ENCODE measurements at regions not wholly inside any gene's neighbourhood (a gene's known extent, or its start where the extent isn't known, plus 50 kb on each side); places are given as distances from the start of the nearest gene placed in this dataset.

- no peak for DNase-seq (ENCODE audit: low read depth in 2 of 2)
Measured at GRCh38 chr15:96736384-96736783, 405.9 kb downstream of the NR2F2 start.

- DNase-seq (ENCODE audit: low read depth in 2 of 2), result no peak
Measured at GRCh38 chr15:96737408-96737807, 406.9 kb downstream of the NR2F2 start.

- DNase-seq (ENCODE audit: low read depth in 2 of 2), result no peak
Measured at GRCh38 chr15:96746665-96747064, 416.2 kb downstream of the NR2F2 start.

- no peak for DNase-seq (ENCODE audit: low read depth in 2 of 2)
Measured at GRCh38 chr15:96747291-96747690, 416.8 kb downstream of the NR2F2 start.

GRCh38 chr15:96750361-96750760, 419.9 kb downstream of the NR2F2 start:
- DNase-seq (ENCODE audit: low read depth in 2 of 2), result no peak

GRCh38 chr15:96756146-96756545, 425.6 kb downstream of the NR2F2 start:
- no peak for DNase-seq (ENCODE audit: low read depth in 2 of 2)

- DNase-seq (ENCODE audit: low read depth in 2 of 2), result no peak
Measured at GRCh38 chr15:96756656-96757055, 426.2 kb downstream of the NR2F2 start.

- no peak for DNase-seq (ENCODE audit: low read depth in 2 of 2)
Measured at GRCh38 chr15:96762566-96762965, 432.1 kb downstream of the NR2F2 start.

GRCh38 chr15:96764501-96764900, 434.0 kb downstream of the NR2F2 start:
- no peak for DNase-seq (ENCODE audit: low read depth in 2 of 2)

- no peak for DNase-seq (ENCODE audit: low read depth in 2 of 2)
Measured at GRCh38 chr15:96764946-96765345, 434.4 kb downstream of the NR2F2 start.

GRCh38 chr15:96766366-96766765, 435.9 kb downstream of the NR2F2 start:
- DNase-seq (ENCODE audit: low read depth in 2 of 2), result no peak

- no peak for DNase-seq (ENCODE audit: low read depth in 2 of 2)
Measured at GRCh38 chr15:96767703-96768434, 437.4 kb downstream of the NR2F2 start.

- DNase-seq (ENCODE audit: low read depth in 2 of 2), result no peak
Measured at GRCh38 chr15:96768435-96768789, 437.9 kb downstream of the NR2F2 start.

- DNase-seq (ENCODE audit: low read depth in 2 of 2), result no peak
Measured at GRCh38 chr15:96771035-96771434, 440.5 kb downstream of the NR2F2 start.

GRCh38 chr15:96774216-96774615, 443.7 kb downstream of the NR2F2 start:
- DNase-seq (ENCODE audit: low read depth in 2 of 2), result no peak

GRCh38 chr15:96783746-96784145, 453.2 kb downstream of the NR2F2 start:
- DNase-seq (ENCODE audit: low read depth in 2 of 2), result no peak

- DNase-seq (ENCODE audit: low read depth in 2 of 2), result no peak
Measured at GRCh38 chr15:96790004-96790403, 459.5 kb downstream of the NR2F2 start.

- DNase-seq (ENCODE audit: low read depth in 2 of 2), result no peak
Measured at GRCh38 chr15:96792216-96792615, 461.7 kb downstream of the NR2F2 start.

- DNase-seq (ENCODE audit: low read depth in 2 of 2), result no peak
Measured at GRCh38 chr15:96796841-96797240, 466.3 kb downstream of the NR2F2 start.

GRCh38 chr15:96801576-96802150, 471.2 kb downstream of the NR2F2 start:
- no peak for DNase-seq (ENCODE audit: low read depth in 2 of 2)

GRCh38 chr15:96802611-96803255, 472.2 kb downstream of the NR2F2 start:
- no peak for DNase-seq (ENCODE audit: low read depth in 2 of 2)

- DNase-seq (ENCODE audit: low read depth in 2 of 2), result no peak
Measured at GRCh38 chr15:96804754-96805153, 474.3 kb downstream of the NR2F2 start.

- no peak for DNase-seq (ENCODE audit: low read depth in 2 of 2)
Measured at GRCh38 chr15:96807361-96807760, 476.9 kb downstream of the NR2F2 start.

Data from activated CD8-positive, alpha-beta memory T cell treated with anti-CD3 and anti-CD28 coated beads for 4 hours (primary cell).